ENCODE measurements at regions not wholly inside any gene's neighbourhood (a gene's known extent, or its start where the extent isn't known, plus 50 kb on each side); places are given as distances from the start of the nearest gene placed in this dataset.
"Not testable (repeated sequence)": the region's sequence is repeated elsewhere in the genome, so short reads cannot be mapped to it uniquely, and the experiment has no call there.

DNA sequence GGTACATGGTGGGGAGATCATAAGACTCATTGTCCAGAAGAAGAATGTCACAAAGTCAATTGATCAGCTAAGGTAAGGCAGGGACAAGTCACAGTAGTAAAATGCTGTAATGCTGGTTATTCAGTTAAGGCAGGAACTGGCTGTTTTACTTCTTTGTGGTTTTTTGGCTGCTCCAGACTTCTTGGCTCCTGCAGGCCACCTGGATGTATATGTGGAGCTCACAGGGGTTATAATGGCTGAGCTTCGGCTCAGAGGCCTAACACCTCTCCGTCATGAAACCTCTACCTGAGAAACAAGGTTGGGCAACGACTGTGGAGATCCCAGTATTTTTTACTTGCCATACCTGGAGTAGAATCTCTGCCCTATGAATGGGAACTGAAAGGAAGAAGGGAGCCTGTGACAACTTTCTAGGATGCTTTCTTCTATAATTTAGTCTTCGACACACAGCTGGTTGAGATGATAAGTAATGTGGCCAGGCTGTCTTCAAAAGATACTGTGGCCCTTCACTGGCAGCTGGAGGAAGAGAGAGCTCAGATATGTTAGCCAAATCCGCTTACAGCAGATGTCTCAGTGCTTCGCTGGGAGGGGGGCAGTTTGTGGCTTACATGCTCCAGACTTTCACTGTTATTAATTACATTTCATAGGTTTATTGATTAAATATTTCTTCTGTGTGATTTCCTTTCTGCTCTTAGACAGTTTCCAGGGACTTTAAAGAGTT lies 887.8 kb downstream of the IGSF11 start:
- DNase-seq = no peak

DNA sequence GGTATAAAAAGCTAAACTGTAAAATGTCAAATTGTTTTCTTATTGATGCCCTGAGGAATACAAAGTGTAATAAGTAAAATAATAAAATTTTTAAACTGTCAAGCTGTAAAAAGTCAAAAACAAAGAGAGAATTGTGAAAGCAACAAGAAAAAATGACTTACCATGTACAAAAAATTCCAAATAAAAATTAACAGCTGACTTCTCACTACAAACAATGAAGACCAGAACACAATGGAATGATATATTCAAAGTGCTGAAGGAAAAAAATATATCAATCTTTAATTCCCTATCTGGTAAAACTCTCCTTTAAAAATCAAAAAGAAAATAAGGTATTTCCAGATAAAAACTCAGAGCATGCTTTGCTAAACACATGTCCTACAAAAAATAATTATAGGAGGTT lies 883.5 kb downstream of the IGSF11 start:
- DNase-seq = no peak

DNA sequence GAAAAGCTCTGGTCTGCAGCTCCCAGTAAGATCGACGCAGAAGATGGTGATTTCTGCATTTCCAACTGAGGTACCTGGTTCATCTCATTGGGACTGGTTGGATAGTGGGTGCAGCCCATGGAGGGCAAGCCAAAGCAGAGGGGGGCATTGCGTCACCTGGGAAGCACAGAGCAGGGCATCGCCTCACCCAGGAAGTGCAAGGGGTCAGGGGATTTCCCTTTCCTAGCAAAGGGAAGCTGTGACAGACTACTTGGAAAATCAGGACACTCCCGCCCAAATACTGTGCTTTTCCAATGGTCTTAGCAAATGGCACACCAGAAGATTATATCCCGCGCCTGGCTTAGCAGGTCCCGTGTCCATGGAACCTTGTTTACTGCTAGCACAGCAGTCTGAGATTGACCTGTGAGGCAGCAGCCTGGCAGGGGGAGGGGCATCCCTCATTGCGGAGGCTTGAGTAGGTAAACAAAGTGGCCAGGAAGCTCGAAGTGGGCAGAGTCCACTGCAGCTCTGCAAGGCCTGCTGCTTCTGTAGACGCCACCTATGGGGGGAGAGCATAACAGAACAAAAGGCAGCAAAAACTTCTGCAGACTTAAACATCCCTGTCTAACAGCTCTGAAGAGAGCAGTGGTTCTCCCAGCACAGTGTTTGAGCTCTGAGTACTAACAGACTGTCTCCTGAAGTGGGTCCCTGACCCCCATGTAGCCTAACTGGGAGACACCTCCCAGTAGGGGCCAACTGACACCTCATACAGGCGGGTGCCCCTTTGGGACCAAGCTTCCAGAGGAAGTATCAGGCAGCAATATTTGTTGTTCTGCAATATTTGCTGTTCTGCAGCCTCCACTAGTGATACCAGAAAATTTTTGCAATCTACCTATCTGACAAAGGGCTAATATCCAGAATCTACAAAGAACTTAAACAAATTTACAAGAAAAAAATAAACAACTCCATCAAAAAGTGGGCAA lies 871.7 kb downstream of the IGSF11 start:
- DNase-seq = not testable (repeated sequence)

DNA sequence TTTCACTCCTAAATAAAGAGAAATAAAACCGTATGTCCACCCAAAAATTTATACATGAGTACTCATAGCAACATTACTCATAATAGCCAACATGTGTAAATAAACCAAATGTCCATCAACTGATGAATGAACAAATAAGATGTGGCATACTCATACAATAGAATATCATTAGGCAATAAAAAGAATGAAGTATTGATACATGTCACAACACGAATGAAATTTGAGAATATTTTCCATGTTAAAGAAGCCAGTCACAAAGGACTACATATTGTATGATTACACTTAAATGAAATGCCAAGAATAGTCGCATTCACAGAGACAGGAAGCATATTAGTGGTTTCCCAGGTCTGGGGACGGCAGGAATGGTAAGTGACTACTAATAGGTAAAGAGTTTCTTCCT lies 869.2 kb downstream of the IGSF11 start:
- DNase-seq = no peak

DNA sequence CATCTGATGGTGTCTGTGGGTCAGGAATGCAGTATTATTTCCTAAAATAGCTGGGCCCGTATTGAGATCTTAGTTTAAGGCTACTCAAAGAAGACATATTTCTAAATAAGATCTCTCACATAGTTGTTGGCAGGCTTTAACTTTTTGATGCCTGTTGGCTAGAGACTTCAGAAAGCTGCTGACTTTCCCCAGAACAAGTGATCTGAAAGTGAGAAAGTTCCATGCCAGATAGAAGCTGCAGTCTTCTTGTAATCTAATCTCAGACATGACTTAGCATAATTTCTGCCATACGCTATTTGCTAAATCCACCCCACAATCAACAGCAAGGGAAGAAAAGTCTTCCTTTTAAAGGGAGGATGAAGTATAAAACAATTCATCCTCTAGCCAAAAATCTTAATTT lies 867.1 kb downstream of the IGSF11 start:
- DNase-seq = no peak

DNA sequence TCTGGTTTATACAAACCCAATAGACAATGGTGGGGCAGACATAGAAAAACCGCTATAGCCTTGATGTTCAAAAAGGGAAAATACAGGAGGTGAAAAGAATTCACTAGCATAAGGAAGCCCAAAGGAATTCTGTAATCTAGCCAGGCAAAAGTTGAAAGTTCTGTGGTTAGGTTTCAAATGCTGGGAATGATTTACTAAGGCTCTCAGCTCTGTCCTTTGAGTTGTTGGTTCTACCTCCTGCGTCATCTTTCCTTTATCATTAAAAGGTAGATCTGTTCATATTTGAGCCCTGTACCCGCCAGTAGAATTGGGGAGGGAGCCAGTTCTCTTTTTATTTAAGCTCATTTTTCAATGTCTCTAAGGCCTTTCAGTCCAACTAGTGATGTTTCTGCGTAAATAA lies 866.5 kb downstream of the IGSF11 start:
- DNase-seq = no peak

DNA sequence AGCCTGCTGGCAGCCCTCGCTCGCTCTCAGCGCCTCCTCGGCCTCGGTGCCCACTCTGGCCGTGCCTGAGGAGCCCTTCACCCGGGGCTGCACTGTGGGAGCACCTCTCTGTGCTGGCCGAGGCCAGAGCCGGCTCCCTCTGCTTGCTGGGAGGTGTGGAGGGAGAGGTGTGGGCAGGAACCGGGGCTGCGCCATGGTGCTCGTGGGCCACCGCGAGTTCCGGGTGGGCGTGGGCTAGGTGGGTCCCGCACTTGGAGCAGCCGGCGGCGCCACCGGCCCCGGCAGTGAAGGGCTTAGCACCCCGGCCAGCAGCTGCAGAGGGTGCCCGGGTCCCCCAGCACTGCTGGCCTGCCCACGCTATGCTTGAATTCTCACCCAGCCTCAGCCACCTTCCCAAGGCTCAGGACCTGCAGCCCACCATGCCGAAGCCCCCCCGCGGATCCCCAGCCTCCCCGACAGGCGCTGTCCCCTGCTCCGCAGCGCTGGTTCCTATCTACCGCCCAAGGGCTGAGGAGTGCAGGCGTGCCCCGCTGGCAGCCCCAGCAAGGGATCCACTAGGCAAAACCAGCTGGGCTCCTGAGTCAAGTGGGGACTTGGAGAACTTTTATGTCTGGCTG lies 863.3 kb downstream of the IGSF11 start:
- DNase-seq = no peak

DNA sequence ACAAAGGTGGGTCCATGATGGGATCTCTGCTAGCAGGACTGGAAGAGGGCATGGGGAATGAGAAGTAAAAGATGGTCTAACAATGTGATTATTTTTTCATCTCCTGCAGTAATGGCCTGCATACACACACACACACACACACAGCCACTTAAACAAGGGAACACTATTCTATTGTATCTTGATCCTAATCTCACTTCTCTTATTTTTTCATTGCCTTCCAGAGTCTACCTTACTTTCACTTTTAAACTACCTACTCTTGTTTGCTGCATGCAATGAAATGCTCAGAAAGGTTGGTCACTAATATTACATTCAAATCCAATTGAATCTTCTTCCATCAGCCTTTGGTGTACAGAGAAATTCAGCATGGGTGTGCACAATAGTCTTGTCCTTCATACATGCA lies 853.8 kb downstream of the IGSF11 start:
- no peak for DNase-seq

DNA sequence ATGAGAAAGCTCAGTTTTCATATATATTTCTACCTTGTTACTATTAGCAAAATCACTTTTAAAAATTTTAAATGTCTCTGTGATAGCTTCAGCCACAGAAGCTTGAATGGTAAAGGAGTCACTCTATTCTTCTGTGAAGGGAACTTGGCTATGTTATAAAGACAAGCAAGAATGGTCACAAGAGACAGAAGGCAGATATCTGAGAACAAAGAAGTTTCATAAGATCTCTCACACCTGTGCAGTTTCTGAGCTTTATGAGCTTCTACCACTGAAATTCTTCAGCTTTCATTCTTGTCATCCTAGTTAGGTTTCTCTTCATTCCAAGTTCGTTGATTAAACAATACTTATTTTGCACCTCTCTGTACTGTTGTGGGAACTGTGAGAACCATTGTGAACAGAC lies 853.4 kb downstream of the IGSF11 start:
- no peak for DNase-seq

DNA sequence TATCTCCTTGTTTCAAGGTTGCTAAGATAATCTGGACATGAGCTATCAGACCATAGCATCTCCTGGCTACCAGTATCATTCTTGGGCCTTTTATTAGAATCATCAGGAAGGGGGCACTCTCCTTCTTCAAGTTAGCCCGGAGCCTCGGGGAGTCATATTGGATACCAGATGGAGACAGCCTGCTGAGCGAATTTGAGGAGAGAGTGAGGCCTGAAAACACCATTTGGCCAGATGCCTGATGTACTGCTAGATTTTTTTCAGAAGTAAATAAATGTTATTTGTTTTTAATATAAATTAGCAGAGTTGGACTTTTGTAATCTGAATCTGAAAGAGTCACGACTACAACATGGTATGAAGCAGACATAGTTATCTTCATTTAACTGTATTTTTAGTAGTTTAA lies 848.6 kb downstream of the IGSF11 start:
- DNase-seq = no peak

DNA sequence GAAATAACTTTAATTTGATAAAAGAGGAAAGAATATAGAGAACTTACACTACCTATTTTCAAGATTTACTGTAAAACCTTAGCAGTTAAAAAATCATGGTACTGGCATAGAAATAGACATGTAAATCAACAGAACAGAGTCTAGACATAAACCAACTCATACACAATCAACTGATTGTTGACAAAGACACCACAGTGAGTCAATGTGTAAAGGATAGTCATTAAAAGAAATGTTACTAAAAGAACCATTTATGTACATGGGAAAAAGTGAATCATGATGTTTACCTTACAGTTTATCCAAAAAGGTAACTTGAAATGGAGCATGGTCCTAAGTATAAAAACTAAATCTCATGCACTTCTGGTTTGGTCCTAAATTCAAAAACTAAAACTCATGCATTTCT lies 847.4 kb downstream of the IGSF11 start:
- no peak for DNase-seq

DNA sequence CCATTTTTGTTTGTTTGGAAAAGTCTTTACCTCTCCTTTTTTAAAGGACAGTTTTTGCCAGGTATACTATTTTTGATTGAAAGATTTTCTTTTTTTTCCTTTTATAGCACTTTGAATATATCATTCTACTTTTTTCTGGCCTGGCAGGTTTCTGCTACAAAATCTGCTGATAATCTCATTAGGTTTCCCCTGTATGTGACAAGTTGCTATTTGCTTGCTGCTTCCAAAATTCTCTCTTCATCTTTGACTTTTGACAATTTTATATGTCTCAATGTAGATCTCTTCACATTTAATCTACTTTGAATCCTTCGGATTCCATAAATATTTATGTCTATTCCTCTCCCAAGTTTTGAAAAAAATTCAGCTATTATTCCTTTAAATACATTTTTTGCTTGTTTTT lies 838.5 kb downstream of the IGSF11 start:
- no peak for DNase-seq

DNA sequence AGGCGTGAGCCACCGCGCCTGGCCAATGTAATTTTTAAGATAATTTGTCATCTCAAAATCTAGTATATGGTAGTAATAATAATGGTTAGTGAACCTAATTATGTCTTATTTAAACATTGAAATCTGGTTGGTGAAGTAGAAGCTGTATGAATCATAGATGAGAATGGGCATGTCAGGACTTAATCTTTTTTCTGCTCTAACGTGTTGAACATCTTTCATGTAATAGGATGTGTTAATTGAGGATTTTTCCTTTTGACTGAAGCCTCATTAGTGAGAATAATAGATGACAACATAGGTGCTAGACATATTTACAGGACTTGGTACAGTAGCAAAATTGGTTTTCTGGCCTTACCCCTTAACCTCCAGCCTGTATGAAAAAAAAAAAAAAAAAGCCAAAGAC lies 835.6 kb downstream of the IGSF11 start:
- DNase-seq = no peak

DNA sequence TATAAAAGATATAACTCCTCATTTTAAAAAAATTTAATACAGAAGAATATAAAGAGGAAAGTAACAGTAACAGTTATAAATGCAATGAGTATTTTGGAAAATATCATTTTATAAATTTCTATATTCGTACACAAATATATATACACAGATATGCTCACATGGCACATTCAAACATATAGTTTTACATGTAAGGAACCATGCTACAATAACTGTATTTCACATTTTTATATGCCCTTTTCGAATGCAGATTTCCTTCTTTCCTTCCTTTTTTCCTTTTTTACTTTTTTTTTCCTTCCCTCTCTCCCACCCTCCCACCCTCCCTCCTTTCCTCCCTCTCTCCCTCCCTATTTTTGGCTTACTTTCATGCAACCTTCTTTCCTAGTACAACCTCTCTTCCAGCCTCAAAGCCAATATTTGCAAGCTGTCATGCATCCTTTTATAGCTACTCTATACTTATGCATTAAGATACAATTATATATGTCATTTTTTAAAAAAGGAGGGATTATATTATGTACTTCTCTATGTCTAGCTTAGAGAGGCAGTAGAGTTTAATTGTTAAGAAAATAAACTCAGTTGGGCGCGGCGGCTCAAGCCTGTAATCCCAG lies 830.5 kb downstream of the IGSF11 start:
- no peak for DNase-seq

DNA sequence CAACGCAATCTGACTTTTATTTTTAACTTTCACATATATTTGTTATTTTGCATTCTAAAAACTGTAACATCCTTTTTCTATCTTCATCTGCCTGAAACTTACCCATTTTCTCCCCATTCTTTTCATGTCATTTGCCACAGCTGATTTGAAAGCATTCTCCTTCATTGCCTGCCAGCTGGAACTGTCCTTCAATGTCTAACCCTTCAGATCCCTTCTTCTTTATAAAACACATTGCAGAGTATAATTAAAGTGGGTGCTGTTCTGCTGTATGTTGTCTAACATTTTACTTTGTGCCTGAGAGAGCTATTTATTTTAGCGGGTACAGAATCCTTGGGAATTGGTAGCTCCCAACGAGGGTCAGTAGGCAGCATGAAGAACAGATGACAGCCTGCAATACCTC lies 827.4 kb downstream of the IGSF11 start:
- no peak for DNase-seq

DNA sequence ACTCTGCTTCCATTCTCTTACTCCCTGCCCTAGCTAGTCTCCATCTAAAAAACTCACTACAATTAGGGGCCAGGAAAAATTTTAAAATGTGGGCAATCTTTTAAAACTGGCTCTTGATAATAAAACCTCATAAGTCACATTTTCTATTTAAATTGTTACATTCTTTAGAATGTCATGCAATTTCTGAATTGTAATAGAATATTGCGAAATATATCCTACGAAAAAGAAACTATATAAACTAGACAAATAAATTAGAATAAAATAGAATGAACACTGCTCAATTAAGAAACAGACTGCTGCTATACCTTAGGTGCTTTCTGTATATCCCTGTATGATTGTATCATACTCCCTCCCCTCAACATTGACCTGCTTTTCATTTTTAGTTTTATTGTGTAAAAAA lies 826.0 kb downstream of the IGSF11 start:
- no peak for DNase-seq

DNA sequence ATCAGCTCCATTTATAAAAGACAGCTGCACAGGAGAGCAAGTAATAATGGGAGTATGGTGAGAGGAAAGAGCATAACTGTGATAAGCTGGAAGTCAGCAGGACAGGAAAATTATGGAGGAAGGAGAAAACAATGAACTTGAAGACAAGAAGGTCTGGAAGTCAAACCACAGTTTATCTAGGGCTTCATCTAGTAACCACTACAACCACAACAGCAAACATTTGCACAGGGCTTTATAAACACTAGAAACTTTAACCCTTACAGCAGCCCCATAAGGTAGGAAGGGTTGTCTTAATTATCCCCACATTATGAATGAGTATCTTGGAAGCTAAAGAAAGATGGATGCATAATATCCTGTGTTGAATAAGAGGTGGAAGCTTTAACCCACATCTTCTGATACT lies 820.8 kb downstream of the IGSF11 start:
- DNase-seq = no peak

DNA sequence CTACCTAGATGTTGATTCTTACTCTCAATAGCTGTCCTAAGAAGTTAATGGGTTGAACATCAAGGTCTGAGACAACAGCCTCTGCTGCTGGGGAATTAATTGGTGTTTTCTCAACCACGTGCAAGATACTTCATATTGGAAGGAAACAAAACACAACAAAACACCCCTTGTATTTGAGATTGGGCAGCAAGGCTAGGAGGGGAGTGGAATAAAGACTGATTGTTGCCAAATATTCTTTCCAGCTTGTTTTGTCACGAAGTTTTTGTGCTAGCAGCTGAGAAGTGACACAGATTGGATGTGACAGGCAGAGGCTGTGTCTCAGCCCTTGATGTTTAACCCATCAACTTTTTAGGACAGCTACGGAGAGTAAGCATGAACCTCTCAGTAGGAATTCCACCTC lies 808.4 kb downstream of the IGSF11 start:
- no peak for DNase-seq

DNA sequence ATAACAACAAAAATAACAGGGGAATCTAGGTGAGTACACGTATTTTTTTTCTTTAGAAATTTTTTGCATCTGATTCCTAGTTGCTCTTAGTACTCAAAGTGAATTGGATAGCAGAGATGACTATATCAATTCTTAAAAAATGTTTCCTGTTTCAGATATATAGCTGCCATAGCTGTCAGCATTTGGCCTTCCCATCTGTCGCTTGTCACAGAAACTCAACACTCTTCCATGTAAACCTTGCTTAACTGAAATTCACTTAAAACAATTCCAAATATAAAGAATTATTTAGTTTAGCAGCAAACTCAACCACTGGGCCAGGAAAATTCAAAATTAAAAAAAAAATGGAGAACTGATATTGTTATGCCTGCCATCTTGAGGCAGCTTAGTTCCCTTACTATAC lies 807.5 kb downstream of the IGSF11 start:
- DNase-seq = no peak

DNA sequence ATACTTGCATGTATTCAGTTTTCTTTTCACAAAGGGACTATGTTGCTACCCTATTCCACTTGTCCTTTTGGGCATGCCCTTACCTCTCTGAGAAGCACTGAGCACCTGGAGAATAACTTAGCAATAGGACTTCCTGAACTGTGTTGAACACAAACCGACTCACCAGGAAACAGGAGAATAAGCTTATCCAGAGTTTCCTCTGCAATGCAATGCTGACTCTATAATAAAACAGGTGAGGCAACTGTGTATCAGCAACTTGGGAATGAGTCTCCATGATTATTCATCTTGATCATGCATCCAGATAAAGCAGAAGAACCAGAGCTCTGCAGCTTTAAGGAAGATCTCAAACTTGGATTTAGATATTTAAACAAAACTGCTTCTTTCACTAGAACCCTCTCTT lies 806.5 kb downstream of the IGSF11 start:
- no peak for DNase-seq

DNA sequence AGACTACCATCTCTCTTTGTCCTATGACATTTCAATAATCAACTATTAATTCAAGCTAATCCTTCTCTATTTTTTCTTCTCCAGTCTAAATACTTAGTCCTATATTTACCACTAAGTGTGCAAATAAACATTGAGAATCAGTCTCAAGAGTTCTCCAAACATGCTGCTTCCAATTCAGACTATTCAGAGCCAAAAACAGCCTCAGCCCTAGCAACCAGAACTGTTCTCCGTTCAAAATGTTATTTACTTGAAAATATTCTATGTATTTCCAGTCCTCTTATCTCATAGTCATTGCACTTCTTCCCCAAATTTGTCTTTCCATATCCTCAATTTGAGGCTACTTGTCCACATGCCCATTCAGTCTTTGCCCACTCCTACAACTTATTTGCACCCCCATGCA lies 805.5 kb downstream of the IGSF11 start:
- no peak for DNase-seq

DNA sequence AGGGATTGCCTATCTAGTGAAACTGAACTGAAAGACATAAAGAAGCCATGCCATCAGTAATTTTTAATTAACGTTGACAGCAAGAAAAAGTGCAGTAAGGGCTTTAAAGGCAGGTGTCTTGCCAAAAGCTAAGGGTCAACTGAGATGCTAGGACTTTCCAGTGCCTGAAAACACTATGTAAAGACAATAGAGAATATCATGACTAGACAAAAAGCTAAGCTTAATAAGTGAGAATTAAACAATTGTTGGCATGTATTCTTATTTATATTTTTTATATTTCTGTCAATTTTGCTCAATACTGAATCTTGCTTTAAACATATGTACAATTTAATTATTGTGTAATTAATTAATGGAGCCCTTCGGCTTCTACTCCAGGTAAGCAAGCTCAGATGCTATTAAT lies 803.1 kb downstream of the IGSF11 start:
- no peak for DNase-seq

DNA sequence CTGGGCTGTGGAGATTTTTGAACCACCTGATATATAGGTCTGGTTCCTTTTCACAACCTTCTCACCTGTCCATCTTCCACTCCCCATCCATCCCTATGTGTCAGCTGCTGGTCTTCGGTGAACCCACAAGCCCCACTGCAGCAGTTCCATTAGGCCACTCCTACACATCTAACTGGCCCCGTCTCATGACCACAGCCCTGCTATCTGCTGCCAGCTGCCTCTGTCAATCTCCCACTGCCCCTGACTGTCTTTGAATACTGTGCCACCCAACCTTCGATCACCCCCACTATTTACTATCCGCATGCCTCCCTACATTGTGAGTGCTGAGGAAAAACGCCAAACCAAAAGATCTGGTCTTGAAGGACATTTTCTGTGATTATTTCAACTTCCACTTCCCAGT lies 795.4 kb downstream of the IGSF11 start:
- no peak for DNase-seq

DNA sequence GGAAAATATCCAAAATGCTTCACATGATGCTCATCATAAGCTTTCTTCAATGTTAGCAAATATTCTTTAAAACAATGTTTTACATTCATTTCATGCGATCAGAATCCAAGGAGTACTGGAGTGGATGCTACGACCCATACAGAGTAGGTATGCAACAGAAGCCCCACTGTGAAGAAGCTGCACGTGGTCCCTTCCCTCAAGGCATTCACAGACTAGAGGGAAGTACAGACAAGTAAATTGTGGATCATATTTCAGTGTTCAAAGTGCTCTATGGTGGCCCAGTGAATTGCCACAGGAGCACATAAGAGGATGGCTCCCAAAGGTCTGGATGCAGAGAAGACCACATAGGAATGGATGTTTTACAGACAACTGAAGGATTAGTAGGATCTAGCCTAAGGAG lies 789.9 kb downstream of the IGSF11 start:
- DNase-seq = no peak

All from AML-193 (cell line).